ENCODE measurements at regions not wholly inside any gene's neighbourhood (a gene's known extent, or its start where the extent isn't known, plus 50 kb on each side); places are given as distances from the start of the nearest gene placed in this dataset.
"Not testable (repeated sequence)": the region's sequence is repeated elsewhere in the genome, so short reads cannot be mapped to it uniquely, and the experiment has no call there.

DNA sequence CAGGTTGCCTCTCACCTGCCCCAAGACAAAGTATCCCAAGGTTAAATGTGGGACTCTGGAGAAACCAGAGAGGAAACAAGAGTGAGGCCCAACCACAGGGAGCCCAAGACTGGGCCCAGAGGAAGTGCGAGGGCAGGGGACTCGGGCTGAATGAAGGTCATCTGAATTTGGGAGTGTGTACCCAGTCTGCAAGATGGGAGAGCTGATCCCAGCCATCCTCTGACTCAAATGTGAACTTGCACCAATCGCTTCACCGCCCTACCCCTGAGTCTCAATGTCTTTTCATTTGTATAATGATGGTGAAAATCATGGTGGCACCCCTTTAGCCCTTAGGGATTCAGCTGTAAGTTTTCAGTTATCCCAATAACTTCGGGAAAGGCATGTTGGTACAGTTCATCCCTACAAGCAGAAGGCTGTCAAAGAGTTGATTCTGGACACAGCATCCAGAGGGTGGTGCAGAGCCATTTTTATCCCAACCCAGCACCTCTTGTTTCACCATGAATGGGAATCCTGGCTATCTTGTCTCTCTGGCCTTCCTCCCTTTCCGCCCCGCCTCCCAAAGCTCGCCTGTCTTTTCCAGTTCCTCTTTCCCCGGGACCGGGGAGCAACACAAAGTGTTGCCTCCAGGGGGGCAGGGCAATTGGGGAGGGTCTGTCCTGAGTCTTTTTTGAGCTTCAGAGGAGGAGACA lies 123.4 kb downstream of the NUFIP1 start:
- no peak overlapping the region for H3K27ac ChIP-seq
- no peaks in the 10 kb centered on the region for H3K79me2 ChIP-seq
- 85% methylated on average over 10 of the region's 10 CpGs for WGBS (ENCODE audit: low lambda C conversion rate, missing lambda C conversion rate)

DNA sequence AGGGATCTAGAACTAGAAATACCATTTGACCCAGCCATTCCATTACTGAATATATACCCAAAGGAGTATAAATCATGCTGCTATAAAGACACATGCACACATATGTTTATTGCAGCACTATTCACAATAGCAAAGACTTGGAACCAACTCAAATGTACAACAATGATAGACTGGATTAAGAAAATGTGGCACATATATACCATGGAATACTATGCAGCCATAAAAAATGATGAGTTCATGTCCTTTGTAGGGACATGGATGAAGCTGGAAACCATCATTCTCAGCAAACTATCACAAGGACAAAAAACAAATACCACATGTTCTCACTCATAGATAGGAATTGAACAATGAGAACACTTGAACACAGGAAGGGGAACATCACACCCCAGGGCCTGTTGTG lies 125.6 kb downstream of the NUFIP1 start:
- H3K9me3 ChIP-seq (ENCODE audit: low read depth); H3K4me1 ChIP-seq (ENCODE audit: insufficient read depth); H3K4me2 ChIP-seq; H2AFZ ChIP-seq; H3K79me2 ChIP-seq; H3K4me3 ChIP-seq; H3K36me3 ChIP-seq (replicated peaks; ENCODE audit: insufficient read depth, low read depth); H4K20me1 ChIP-seq (ENCODE audit: insufficient read depth, poor library complexity, severe bottlenecking); H3K9me2 ChIP-seq (replicated peaks; ENCODE audit: insufficient read depth); DNase-seq (ENCODE audit: low spot score); H3K27ac ChIP-seq; H3K27me3 ChIP-seq: not testable (repeated sequence)

More for the DNA sequence above, 123.4 kb downstream of the NUFIP1 start:
- TF ChIP-seq, protein P1, sequence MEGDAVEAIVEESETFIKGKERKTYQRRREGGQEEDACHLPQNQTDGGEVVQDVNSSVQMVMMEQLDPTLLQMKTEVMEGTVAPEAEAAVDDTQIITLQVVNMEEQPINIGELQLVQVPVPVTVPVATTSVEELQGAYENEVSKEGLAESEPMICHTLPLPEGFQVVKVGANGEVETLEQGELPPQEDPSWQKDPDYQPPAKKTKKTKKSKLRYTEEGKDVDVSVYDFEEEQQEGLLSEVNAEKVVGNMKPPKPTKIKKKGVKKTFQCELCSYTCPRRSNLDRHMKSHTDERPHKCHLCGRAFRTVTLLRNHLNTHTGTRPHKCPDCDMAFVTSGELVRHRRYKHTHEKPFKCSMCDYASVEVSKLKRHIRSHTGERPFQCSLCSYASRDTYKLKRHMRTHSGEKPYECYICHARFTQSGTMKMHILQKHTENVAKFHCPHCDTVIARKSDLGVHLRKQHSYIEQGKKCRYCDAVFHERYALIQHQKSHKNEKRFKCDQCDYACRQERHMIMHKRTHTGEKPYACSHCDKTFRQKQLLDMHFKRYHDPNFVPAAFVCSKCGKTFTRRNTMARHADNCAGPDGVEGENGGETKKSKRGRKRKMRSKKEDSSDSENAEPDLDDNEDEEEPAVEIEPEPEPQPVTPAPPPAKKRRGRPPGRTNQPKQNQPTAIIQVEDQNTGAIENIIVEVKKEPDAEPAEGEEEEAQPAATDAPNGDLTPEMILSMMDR (IDR thresholded peaks at IDR 0.05; ENCODE audit: poor library complexity), result no peak
- TF ChIP-seq EZH2 (IDR thresholded peaks at IDR 0.05; ENCODE audit: borderline replicate concordance) (no peak), EZH2phosphoT487 (IDR thresholded peaks at IDR 0.05; ENCODE audit: low read depth, severe bottlenecking, unreplicated experiment) (no peak)
- Histone ChIP-seq H4K20me1 (ENCODE audit: insufficient read depth, poor library complexity, severe bottlenecking) (no peaks in the 10 kb centered on the region), H3K4me1 (ENCODE audit: insufficient read depth) (no peaks in the 10 kb centered on the region), H3K27me3 (no peaks in the 10 kb centered on the region), H3K36me3 (replicated peaks; ENCODE audit: insufficient read depth, low read depth) (no peaks in the 10 kb centered on the region), H3K4me3 (no peak overlapping the region), H3K4me2 (no peak overlapping the region), H3K9me3 (ENCODE audit: low read depth) (no peaks in the 10 kb centered on the region), H3K9me2 (replicated peaks; ENCODE audit: insufficient read depth) (no peaks in the 10 kb centered on the region), H2AFZ (no peak overlapping the region)
- no peak for DNase-seq (ENCODE audit: low spot score)

DNA sequence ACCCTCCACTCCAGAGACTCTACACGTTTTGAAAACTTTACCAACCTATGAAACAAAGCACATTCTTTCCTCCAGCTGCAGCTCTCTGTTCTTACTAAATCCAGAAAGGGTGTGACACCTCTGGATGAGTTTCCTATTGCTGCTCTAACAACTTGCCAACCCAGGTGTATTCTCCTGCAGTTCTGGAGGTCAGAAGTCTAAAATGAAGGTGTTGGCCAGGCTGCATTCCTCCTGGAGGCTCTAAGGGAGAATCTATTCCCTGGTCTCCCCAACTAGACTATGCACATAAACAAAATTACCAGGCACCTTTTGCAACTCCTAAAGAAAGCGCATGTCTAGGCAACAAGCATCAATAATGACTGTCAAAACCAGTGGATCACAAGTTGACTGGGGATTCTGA lies 128.8 kb downstream of the NUFIP1 start:
- TF ChIP-seq EZH2 (IDR thresholded peaks at IDR 0.05; ENCODE audit: borderline replicate concordance), result no peak
- TF ChIP-seq, protein P1 (IDR thresholded peaks at IDR 0.05; ENCODE audit: poor library complexity), result no peak
- no peak for TF ChIP-seq EZH2phosphoT487 (IDR thresholded peaks at IDR 0.05; ENCODE audit: low read depth, severe bottlenecking, unreplicated experiment)
- no peaks in the 10 kb centered on the region for H3K27me3 ChIP-seq
- H2AFZ ChIP-seq, result no peak overlapping the region
- no peaks in the 10 kb centered on the region for H3K9me2 ChIP-seq (replicated peaks; ENCODE audit: insufficient read depth)
- no peak overlapping the region for H3K4me3 ChIP-seq
- 66% methylated on average over 2 of the region's 2 CpGs for WGBS (ENCODE audit: low lambda C conversion rate, missing lambda C conversion rate)
- H3K9me3 ChIP-seq (ENCODE audit: low read depth), result no peaks in the 10 kb centered on the region
- no peaks in the 10 kb centered on the region for H3K79me2 ChIP-seq
- H3K4me2 ChIP-seq, result no peak overlapping the region
- H4K20me1 ChIP-seq (ENCODE audit: insufficient read depth, poor library complexity, severe bottlenecking), result no peaks in the 10 kb centered on the region
- no peaks in the 10 kb centered on the region for H3K36me3 ChIP-seq (replicated peaks; ENCODE audit: insufficient read depth, low read depth)
- H3K27ac ChIP-seq, result no peak overlapping the region
- H3K4me1 ChIP-seq (ENCODE audit: insufficient read depth), result no peaks in the 10 kb centered on the region
- DNase-seq (ENCODE audit: low spot score), result no peak

DNA sequence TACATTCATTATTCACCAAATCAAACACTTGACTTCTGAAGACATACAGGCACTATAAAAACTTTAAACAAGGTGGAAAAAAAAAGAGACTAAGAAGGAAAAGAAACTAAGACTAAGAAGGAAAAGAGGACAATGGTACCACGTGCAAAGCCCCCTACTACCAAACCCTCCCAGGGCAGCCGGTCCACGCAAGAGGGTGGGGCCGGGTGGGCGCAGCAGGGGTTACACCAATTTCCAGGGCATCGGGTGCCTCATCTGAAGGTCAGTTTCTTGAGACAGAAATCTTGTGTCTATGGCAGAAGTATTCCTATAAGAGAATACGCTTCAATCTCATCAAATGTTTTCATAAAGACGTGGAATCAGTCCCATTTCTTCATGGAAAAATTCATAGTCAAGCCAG lies 131.5 kb downstream of the NUFIP1 start:
- Histone ChIP-seq H3K27me3 (no peaks in the 10 kb centered on the region), H4K20me1 (ENCODE audit: insufficient read depth, poor library complexity, severe bottlenecking) (no peaks in the 10 kb centered on the region)

More for the DNA sequence above, 131.5 kb downstream of the NUFIP1 start:
- H3K79me2 ChIP-seq, result no peaks in the 10 kb centered on the region
- H3K4me2 ChIP-seq, result no peak overlapping the region
- H3K36me3 ChIP-seq (replicated peaks; ENCODE audit: insufficient read depth, low read depth), result no peaks in the 10 kb centered on the region
- peaks cover 22% of the 10 kb centered on the region for H3K4me1 ChIP-seq (ENCODE audit: insufficient read depth)
- H2AFZ ChIP-seq, result no peak overlapping the region
- no peak for DNase-seq (ENCODE audit: low spot score)
- no peak for TF ChIP-seq EZH2 (IDR thresholded peaks at IDR 0.05; ENCODE audit: borderline replicate concordance)
- TF ChIP-seq EZH2phosphoT487 (IDR thresholded peaks at IDR 0.05; ENCODE audit: low read depth, severe bottlenecking, unreplicated experiment), result no peak
- TF ChIP-seq, protein P1 (IDR thresholded peaks at IDR 0.05; ENCODE audit: poor library complexity), result no peak
- H3K9me2 ChIP-seq (replicated peaks; ENCODE audit: insufficient read depth), result no peaks in the 10 kb centered on the region
- H3K9me3 ChIP-seq (ENCODE audit: low read depth), result no peaks in the 10 kb centered on the region
- 93% methylated on average over 8 of the region's 8 CpGs for whole genome bisulfite sequencing (ENCODE audit: low lambda C conversion rate, missing lambda C conversion rate)
- no peak overlapping the region for H3K4me3 ChIP-seq
- H3K27ac ChIP-seq, result no peak overlapping the region
